ENCODE measurements at regions not wholly inside any gene's neighbourhood (a gene's known extent, or its start where the extent isn't known, plus 50 kb on each side); places are given as distances from the start of the nearest gene placed in this dataset.

DNA sequence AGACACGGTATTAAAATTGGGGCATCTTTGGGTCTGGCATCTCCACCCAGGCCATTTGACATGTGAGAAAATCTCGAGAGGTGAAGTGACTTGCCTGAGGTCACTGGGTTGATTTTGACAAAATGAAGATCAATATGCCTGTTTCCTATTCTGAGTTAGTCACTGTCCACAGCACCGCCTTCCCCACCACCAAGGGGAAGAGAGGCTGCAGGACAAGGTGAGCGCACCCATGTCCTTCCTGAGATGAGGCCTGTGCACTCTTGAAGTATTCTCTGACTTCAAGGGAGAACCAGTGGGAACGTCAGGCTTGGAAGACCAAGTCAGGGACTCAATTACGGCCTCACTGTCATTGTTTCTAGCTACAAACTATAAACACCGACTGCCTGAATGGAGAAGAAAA is 49.9 kb upstream of the WSB1 start:
- no peak for TF ChIP-seq POLR2AphosphoS5 (IDR thresholded peaks at IDR 0.05; ENCODE audit: low read depth, low read length)
- no peak for TF ChIP-seq POLR2A (IDR thresholded peaks at IDR 0.05; ENCODE audit: low read depth, low read length)
